Activated CD4-positive, alpha-beta T cell treated with anti-CD3 and anti-CD28 coated beads for 36 hours (primary cell): ENCODE measurements at regions not wholly inside any gene's neighbourhood (a gene's known extent, or its start where the extent isn't known, plus 50 kb on each side); places are given as distances from the start of the nearest gene placed in this dataset.

ENCODE experiments used
- ATAC-seq: fragments of 200-7000 bp; cut with Tn5 transposase; one replicate; pipeline ENCODE4 v1.10.0; 2021; ENCODE audit warnings: mild to moderate bottlenecking, moderate library complexity
- CTCF ChIA-PET: fragments of 350-600 bp; sonication (Branson Sonifier 250); formaldehyde crosslinking; loops from one replicate; lab custom pipeline; 2021; ENCODE audit warnings: antibody characterized with exemption; lab: Charles Lee
- POLR2A ChIA-PET: fragments of 350-600 bp; sonication (Branson Sonifier 250); formaldehyde crosslinking; loops from one replicate; lab custom pipeline; 2021; ENCODE audit warnings: antibody characterized with exemption, inconsistent platforms; lab: Charles Lee
- DNase-seq: peaks from one replicate; pipeline ENCODE4 v3.0.0-alpha.2; 2020
- H3K27ac Mint-ChIP-seq: one replicate; pipeline ENCODE4 v1.8.0; 2021; ENCODE audit warnings: mixed read lengths
- H3K27me3 Mint-ChIP-seq: one replicate; pipeline ENCODE4 v1.8.0; 2021; ENCODE audit warnings: mixed read lengths
- H3K36me3 Mint-ChIP-seq: one replicate; pipeline ENCODE4 v1.8.0; 2021; ENCODE audit warnings: low read depth, mixed read lengths
- H3K4me1 Mint-ChIP-seq: one replicate; pipeline ENCODE4 v1.8.0; 2021; ENCODE audit warnings: mixed read lengths
- H3K4me3 Mint-ChIP-seq: one replicate; pipeline ENCODE4 v1.8.0; 2021; ENCODE audit warnings: mild to moderate bottlenecking, moderate library complexity, mixed read lengths
- H3K9me3 Mint-ChIP-seq: one replicate; pipeline ENCODE4 v1.8.0; 2021; ENCODE audit warnings: low read depth, mixed read lengths
- intact Hi-C, 2 experiments: fragments of 100-400 bp; cut with DNase I in 1 of 2; cut with micrococcal nuclease in 1 of 2; formaldehyde crosslinking; loops; one replicate each; pipeline versions ENCODE4 v1.14.2 to v1.15.1; 2022 to 2024; cut with DNase I, micrococcal nuclease

GRCh38 chr17:11138023-11138422 lies 103.0 kb upstream of the SHISA6 start:
- DNase-seq (no peak), ATAC-seq (no peak)
- no peak overlapping the region for H3K4me3 Mint-ChIP-seq
- ChIA-PET POLR2A (no interaction called here), CTCF (no interaction called here)
- peaks cover 4% of the 10 kb centered on the region for H3K9me3 Mint-ChIP-seq
- no peaks in the 10 kb centered on the region for H3K36me3 Mint-ChIP-seq
- H3K27me3 Mint-ChIP-seq: peaks cover 2% of the 10 kb centered on the region
- H3K27ac Mint-ChIP-seq: no peak overlapping the region
- H3K4me1 Mint-ChIP-seq: no peaks in the 10 kb centered on the region
- intact Hi-C loops: no loop called here

DNA sequence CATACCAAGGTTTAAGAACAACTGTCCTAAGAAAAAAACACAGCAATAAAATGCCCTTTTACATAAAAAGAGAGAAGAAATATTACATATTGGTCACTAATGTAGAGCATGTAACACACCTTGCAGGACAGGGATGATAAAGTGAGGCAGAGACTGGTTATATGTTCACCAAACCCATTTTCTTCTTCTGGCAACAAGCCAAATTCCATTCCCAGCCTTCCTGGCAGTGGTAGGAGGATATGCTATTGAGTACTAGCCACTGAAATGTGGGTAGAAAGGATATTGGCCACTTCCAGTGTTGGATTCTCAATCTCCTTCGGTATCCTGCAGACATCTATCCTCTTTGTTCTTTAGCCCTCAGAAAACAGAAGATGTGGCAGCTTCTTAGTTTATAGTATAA lies 105.2 kb upstream of the SHISA6 start:
- no peak overlapping the region for H3K4me3 Mint-ChIP-seq
- intact Hi-C loops: no loop called here
- CTCF ChIA-PET: interaction anchor here (0.8 kb wide), 1 partner anchor 845 kb away, joined by 4 read pairs; no protein-coding TSS in a partner anchor
- no peak overlapping the region for H3K27ac Mint-ChIP-seq
- H3K36me3 Mint-ChIP-seq: no peaks in the 10 kb centered on the region
- H3K9me3 Mint-ChIP-seq: peaks cover 2% of the 10 kb centered on the region
- H3K27me3 Mint-ChIP-seq: peaks cover 2% of the 10 kb centered on the region
- no peaks in the 10 kb centered on the region for H3K4me1 Mint-ChIP-seq
- ATAC-seq (no peak), DNase-seq (no peak)
- POLR2A ChIA-PET: no interaction called here

GRCh38 chr17:11130367-11130766 lies 110.6 kb upstream of the SHISA6 start:
- Mint-ChIP-seq H3K4me3 (no peak overlapping the region), H3K36me3 (no peaks in the 10 kb centered on the region), H3K27me3 (no peaks in the 10 kb centered on the region), H3K4me1 (no peaks in the 10 kb centered on the region), H3K9me3 (peaks cover 4% of the 10 kb centered on the region), H3K27ac (no peak overlapping the region)
- no peak for DNase-seq
- CTCF ChIA-PET: no interaction called here
- POLR2A ChIA-PET: no interaction called here
- intact Hi-C loops: no loop called here
- ATAC-seq: no peak

DNA sequence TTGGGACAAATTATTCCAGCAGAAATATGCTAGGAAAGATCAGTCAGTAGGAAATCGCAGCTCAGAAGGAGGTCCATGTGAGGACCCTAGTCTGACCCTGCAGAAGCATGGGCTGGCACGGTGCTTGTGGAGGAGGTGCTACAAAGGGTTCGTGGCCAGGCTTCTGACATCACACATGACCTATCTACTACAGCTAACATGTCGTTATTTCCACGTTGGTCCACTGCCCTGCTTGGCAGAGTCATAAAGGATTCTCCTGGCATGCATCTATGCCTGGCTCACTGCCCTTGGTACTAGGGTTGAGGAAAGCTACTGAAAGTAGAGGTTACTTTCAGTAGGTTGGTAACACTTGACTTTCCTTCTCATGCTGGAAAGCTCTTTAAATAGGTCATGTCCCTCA lies 118.1 kb upstream of the SHISA6 start:
- Mint-ChIP-seq H3K4me1 (no peaks in the 10 kb centered on the region), H3K27ac (no peak overlapping the region), H3K27me3 (no peaks in the 10 kb centered on the region), H3K36me3 (no peaks in the 10 kb centered on the region), H3K9me3 (peaks cover 7% of the 10 kb centered on the region), H3K4me3 (no peak overlapping the region)
- POLR2A ChIA-PET: no interaction called here
- CTCF ChIA-PET: no interaction called here
- no peak for ATAC-seq
- DNase-seq: no peak
- intact Hi-C loops: no loop called here

DNA sequence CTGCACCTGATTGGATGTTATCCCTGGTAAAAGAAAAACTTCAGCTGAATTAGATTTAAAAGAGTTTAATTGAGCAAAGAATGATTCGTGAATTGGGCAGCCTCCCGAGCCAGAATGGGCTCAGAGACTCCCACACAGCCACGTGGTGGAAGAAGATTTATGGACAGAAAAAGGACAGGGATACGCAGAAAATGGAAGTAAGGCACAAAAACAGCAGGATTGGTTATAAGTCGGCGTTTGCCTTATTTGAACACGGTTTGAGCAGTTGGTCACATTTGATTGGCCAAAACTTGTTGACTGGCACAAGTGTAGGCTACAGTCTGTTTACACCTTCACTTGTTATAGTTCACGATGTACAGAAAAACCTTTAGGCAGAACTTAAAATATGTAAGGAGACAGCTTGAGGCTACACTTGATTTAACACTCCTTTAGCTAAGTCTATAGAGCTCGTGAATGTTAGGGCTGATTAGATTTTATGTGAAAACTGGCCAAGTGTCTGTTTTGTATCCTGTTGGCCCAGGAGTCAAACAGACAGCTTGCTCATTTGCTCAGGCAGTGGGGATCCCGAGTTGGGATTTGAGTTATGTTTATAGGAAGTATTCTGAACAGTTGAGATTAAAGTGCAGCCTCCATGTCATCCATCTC lies 119.5 kb upstream of the SHISA6 start:
- Mint-ChIP-seq H3K4me1 (no peaks in the 10 kb centered on the region), H3K4me3 (no peak overlapping the region), H3K27ac (no peak overlapping the region), H3K36me3 (no peaks in the 10 kb centered on the region), H3K9me3 (peaks cover 7% of the 10 kb centered on the region), H3K27me3 (no peaks in the 10 kb centered on the region)
- ChIA-PET CTCF (no interaction called here), POLR2A (no interaction called here)
- DNase-seq: no peak
- no peak for ATAC-seq
- intact Hi-C loops: no loop called here

DNA sequence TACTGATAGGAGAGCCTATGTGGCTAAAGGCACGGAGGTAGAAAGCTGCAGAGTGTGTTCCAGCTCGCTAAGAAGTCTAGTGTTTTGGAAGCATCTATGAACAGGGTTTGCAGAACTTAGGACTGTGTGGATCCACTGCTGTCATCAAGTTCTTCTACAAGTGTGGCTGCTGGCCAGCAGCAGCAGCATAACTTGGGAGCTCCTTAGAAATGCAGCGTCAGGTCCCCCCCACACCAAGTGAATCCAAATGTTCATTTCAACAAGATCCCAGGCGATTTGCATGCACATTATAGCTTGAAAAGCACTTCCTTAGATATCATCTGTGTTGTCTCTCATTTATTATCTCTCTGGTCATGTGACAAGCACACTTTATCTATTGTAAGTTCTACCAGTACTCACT lies 131.9 kb upstream of the SHISA6 start:
- peaks cover 3% of the 10 kb centered on the region for H3K9me3 Mint-ChIP-seq
- CTCF ChIA-PET: interaction anchor here (0.6 kb wide), 1 partner anchor 535 kb away, joined by 3 read pairs; no protein-coding TSS in a partner anchor
- intact Hi-C loops: no loop called here
- POLR2A ChIA-PET: no interaction called here
- H3K4me3 Mint-ChIP-seq: no peak overlapping the region
- H3K27ac Mint-ChIP-seq: no peak overlapping the region
- peaks cover 1% of the 10 kb centered on the region for H3K27me3 Mint-ChIP-seq
- no peak for DNase-seq
- no peaks in the 10 kb centered on the region for H3K36me3 Mint-ChIP-seq
- no peaks in the 10 kb centered on the region for H3K4me1 Mint-ChIP-seq
- no peak for ATAC-seq

DNA sequence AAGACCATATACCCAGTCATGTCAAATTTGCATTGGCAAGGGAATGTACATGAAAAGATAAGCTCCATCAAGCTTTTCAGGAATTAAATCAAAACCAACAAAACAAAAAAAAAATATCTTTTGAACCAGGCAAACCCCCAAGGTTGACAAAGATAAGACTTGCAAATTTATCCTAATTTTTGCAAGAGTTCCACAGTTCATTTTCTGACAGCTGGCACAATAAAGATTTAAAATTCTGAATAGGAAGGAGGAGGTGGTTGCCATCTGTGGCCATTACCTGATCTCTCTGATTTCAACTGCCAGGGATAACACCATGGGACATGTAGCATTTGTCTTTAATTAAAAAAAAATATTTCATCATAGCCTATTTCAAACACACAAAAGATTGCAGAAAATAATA lies 135.9 kb upstream of the SHISA6 start:
- H3K36me3 Mint-ChIP-seq: no peaks in the 10 kb centered on the region
- ChIA-PET POLR2A (no interaction called here), CTCF (no interaction called here)
- no peak for DNase-seq
- ATAC-seq: no peak
- peaks cover 1% of the 10 kb centered on the region for H3K27me3 Mint-ChIP-seq
- H3K9me3 Mint-ChIP-seq: peaks cover 4% of the 10 kb centered on the region
- H3K4me1 Mint-ChIP-seq: no peaks in the 10 kb centered on the region
- no peak overlapping the region for H3K4me3 Mint-ChIP-seq
- intact Hi-C loops: no loop called here
- H3K27ac Mint-ChIP-seq: no peak overlapping the region

GRCh38 chr17:11097121-11097520 lies 143.9 kb upstream of the SHISA6 start:
- ATAC-seq (no peak), DNase-seq (no peak)
- Mint-ChIP-seq H3K4me3 (no peak overlapping the region), H3K4me1 (no peaks in the 10 kb centered on the region), H3K27me3 (no peaks in the 10 kb centered on the region), H3K36me3 (no peaks in the 10 kb centered on the region), H3K27ac (no peak overlapping the region), H3K9me3 (peaks cover 2% of the 10 kb centered on the region)
- intact Hi-C loops: no loop called here
- CTCF ChIA-PET: no interaction called here
- POLR2A ChIA-PET: no interaction called here

- intact Hi-C loops: no loop called here
- no peak for ATAC-seq
- H3K4me3 Mint-ChIP-seq: no peak overlapping the region
Measured at GRCh38 chr17:11094331-11094730, 146.7 kb upstream of the SHISA6 start.

DNA sequence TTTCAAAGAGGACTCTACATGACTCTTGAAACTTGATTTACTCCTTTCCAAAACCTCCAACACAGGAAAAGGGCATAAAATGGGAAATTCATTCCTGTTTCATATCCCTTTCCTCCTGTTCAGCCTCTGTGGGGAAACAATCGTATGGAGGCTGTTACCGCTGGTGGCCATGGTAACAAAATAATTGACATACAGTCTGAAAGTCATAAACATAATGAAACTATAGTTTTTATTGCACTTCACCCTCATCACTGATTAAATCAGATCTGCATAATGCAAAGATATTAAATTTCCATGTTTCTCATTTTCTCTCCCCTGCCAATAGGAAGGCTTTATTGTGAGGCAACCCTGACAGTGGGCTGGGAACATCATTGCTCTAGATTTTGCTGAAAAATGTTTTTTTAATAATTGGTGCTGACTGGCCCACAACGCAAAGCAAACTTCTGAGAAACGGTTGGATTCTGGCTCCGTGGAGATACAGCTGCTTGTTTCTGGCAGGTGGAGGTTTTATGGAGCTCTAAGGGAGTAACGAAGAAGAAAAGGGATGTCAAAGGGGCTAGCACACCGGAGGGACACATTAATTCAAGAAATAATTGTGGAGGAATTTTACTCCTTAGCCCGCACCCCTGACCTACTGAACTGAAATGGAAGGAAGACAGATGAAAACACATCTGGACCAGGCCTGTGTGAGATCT lies 154.2 kb upstream of the SHISA6 start:
- Mint-ChIP-seq H3K4me1 (no peaks in the 10 kb centered on the region), H3K27me3 (no peaks in the 10 kb centered on the region), H3K9me3 (no peaks in the 10 kb centered on the region), H3K4me3 (no peak overlapping the region), H3K36me3 (no peaks in the 10 kb centered on the region), H3K27ac (no peak overlapping the region)
- DNase-seq (no peak), ATAC-seq (no peak)
- ChIA-PET CTCF (interaction anchor here (0.9 kb wide), 1 partner anchor 211 kb away, joined by 3 read pairs; no protein-coding TSS in a partner anchor), POLR2A (no interaction called here)
- intact Hi-C loops: no loop called here

More at GRCh38 chr17:11094331-11094730, 146.7 kb upstream of the SHISA6 start:
- Mint-ChIP-seq H3K9me3 (peaks cover 2% of the 10 kb centered on the region), H3K36me3 (no peaks in the 10 kb centered on the region), H3K27me3 (no peaks in the 10 kb centered on the region), H3K27ac (no peak overlapping the region), H3K4me1 (no peaks in the 10 kb centered on the region)
- no peak for DNase-seq
- ChIA-PET CTCF (no interaction called here), POLR2A (no interaction called here)

DNA sequence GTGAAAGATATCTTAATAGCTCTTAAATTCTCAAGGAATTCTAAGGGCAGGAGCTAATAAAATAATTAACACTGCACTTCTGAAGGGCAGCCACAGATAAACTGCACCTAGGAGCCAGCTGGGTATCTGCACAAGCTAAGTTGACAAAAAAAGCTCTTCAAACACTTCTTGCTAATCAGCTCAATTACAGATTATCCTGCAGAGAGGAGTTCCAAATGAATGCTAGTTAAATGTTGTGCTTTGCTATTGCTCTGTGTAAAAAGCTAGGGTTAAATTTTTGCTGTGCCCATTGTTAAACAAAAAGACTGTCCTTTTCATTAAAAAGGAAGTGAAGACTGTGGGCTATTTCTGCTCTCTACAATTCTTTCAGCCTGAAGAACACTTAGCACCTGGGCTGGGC lies 158.5 kb upstream of the SHISA6 start:
- H3K9me3 Mint-ChIP-seq: no peaks in the 10 kb centered on the region
- H3K27me3 Mint-ChIP-seq: no peaks in the 10 kb centered on the region
- no peaks in the 10 kb centered on the region for H3K4me1 Mint-ChIP-seq
- no peak for ATAC-seq
- no peak overlapping the region for H3K4me3 Mint-ChIP-seq
- intact Hi-C loops: no loop called here
- H3K27ac Mint-ChIP-seq: no peak overlapping the region
- POLR2A ChIA-PET: no interaction called here
- no peaks in the 10 kb centered on the region for H3K36me3 Mint-ChIP-seq
- CTCF ChIA-PET: no interaction called here
- no peak for DNase-seq

GRCh38 chr17:11081342-11081741 lies 159.7 kb upstream of the SHISA6 start:
- CTCF ChIA-PET: no interaction called here
- POLR2A ChIA-PET: no interaction called here
- Mint-ChIP-seq H3K4me3 (no peak overlapping the region), H3K36me3 (no peaks in the 10 kb centered on the region), H3K4me1 (no peaks in the 10 kb centered on the region), H3K9me3 (no peaks in the 10 kb centered on the region), H3K27ac (no peak overlapping the region), H3K27me3 (no peaks in the 10 kb centered on the region)
- no peak for DNase-seq
- intact Hi-C loops: no loop called here
- no peak for ATAC-seq
